K562 (cell line): ENCODE measurements at regions not wholly inside any gene's neighbourhood (a gene's known extent, or its start where the extent isn't known, plus 50 kb on each side); places are given as distances from the start of the nearest gene placed in this dataset.

Experiments
- ARNT ChIP-seq, 2 experiments: fragments of 450-650 bp; IDR thresholded peaks; 2 replicates each; pipeline ENCODE4 v1.6.1; 2016; ENCODE audit warnings: mild to moderate bottlenecking in 1 of 2
- ATF7 ChIP-seq: fragments of 450-650 bp; IDR thresholded peaks from 2 replicates; pipeline ENCODE4 v1.7.1; 2014; ENCODE audit warnings: mild to moderate bottlenecking, moderate library complexity
- BHLHE40 ChIP-seq: IDR thresholded peaks from 2 replicates; pipeline ENCODE4 v1.6.1; 2011; ENCODE audit warnings: low read length, improper control_type of control experiment
- CHD2 ChIP-seq: IDR thresholded peaks from 2 replicates; pipeline ENCODE4 v1.6.1; 2011; ENCODE audit warnings: low read depth, low read length
- CTBP1 ChIP-seq: fragments of 450-650 bp; IDR thresholded peaks from 2 replicates; pipeline ENCODE4 v1.6.1; 2016; ENCODE audit warnings: borderline replicate concordance
- FOXJ3 ChIP-seq: sonication (generic); formaldehyde crosslinking; IDR thresholded peaks from 2 replicates; pipeline ENCODE4 v1.4.0; 2020; ENCODE audit warnings: mild to moderate bottlenecking, missing genetic modification reagents
- JUN ChIP-seq, 2 experiments: sonication (generic) in 1 of 2; formaldehyde crosslinking in 1 of 2; IDR thresholded peaks; 2 replicates each; pipeline versions ENCODE4 v1.6.1 to v1.8.0; 2012 to 2022; ENCODE audit warnings: borderline replicate concordance in 2 of 2, mild to moderate bottlenecking in 2 of 2, improper control_type of control experiment in 1 of 2, low read depth in 1 of 2, low read length in 1 of 2, missing genetic modification reagents in 1 of 2
- POLR2AphosphoS5 ChIP-seq: IDR thresholded peaks from 2 replicates; pipeline ENCODE4 v1.6.1; 2011; ENCODE audit warnings: mild to moderate bottlenecking, low read depth, low read length, moderate library complexity; ENCODE audit not compliant: control insufficient read depth, insufficient read depth
- RBM39 ChIP-seq: fragments of 200-400 bp; formaldehyde crosslinking; optimal IDR thresholded peaks from 2 replicates; pipeline ENCODE3; 2018; ENCODE audit warnings: low read depth, low read length
- TAF15 ChIP-seq: fragments of 200-400 bp; formaldehyde crosslinking; IDR thresholded peaks from 2 replicates; pipeline ENCODE4 v1.6.1; 2017; ENCODE audit warnings: mild to moderate bottlenecking, low read depth, low read length, moderate library complexity
- ZKSCAN1 ChIP-seq: fragments of 150-350 bp; IDR thresholded peaks from 2 replicates; pipeline ENCODE4 v1.6.1; 2016; ENCODE audit warnings: low read depth, low read length
- TF ChIP-seq, protein P1 (sequence below): fragments of 450-650 bp; IDR thresholded peaks from 2 replicates; pipeline ENCODE4 v1.6.1; 2017; ENCODE audit warnings: antibody characterized with exemption, mild to moderate bottlenecking
- TF ChIP-seq, protein P2 (sequence below), 3 experiments: IDR thresholded peaks in 2 of 3; conservative IDR thresholded peaks in 1 of 3; 2 replicates each; pipeline ENCODE4 v1.5.1; 2011 to 2012; ENCODE audit warnings: low read length in 3 of 3, mild to moderate bottlenecking in 3 of 3, control low read depth in 2 of 3, improper control_type of control experiment in 1 of 3, inconsistent platforms in 1 of 3, low read depth in 1 of 3, mixed read lengths in 1 of 3, moderate library complexity in 1 of 3; ENCODE audit not compliant: insufficient read depth in 2 of 3
- TF ChIP-seq, protein P3 (sequence below): fragments of 250-450 bp; sonication (Bioruptor Pico); IDR thresholded peaks from 2 replicates; pipeline ENCODE4 v1.5.0; 2021; ENCODE audit warnings: mild to moderate bottlenecking, borderline replicate concordance

DNA sequence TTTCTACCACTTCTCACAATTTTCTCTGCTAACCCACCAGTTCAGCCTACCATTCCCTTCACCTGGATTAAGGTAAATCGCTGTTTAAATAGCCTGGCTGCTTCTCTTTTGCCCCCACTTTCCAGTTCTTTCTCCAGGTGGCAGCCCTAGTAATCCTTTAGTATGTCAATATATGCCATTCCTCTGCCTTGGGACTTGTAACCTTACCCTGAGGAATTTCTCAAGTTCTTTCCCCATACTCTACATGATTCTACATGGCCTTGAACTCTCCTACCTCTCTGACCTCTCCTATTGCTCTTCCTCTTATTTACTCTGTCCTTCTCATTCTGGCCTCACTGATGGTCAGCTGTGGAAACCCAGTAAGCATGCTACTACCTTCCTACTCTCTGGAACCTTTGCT is 546.0 kb downstream of the PLA2G4A start:
- TF ChIP-seq BHLHE40: no peak
- TF ChIP-seq CHD2: no peak
- TF ChIP-seq CTBP1: no peak
- TF ChIP-seq, protein P1, sequence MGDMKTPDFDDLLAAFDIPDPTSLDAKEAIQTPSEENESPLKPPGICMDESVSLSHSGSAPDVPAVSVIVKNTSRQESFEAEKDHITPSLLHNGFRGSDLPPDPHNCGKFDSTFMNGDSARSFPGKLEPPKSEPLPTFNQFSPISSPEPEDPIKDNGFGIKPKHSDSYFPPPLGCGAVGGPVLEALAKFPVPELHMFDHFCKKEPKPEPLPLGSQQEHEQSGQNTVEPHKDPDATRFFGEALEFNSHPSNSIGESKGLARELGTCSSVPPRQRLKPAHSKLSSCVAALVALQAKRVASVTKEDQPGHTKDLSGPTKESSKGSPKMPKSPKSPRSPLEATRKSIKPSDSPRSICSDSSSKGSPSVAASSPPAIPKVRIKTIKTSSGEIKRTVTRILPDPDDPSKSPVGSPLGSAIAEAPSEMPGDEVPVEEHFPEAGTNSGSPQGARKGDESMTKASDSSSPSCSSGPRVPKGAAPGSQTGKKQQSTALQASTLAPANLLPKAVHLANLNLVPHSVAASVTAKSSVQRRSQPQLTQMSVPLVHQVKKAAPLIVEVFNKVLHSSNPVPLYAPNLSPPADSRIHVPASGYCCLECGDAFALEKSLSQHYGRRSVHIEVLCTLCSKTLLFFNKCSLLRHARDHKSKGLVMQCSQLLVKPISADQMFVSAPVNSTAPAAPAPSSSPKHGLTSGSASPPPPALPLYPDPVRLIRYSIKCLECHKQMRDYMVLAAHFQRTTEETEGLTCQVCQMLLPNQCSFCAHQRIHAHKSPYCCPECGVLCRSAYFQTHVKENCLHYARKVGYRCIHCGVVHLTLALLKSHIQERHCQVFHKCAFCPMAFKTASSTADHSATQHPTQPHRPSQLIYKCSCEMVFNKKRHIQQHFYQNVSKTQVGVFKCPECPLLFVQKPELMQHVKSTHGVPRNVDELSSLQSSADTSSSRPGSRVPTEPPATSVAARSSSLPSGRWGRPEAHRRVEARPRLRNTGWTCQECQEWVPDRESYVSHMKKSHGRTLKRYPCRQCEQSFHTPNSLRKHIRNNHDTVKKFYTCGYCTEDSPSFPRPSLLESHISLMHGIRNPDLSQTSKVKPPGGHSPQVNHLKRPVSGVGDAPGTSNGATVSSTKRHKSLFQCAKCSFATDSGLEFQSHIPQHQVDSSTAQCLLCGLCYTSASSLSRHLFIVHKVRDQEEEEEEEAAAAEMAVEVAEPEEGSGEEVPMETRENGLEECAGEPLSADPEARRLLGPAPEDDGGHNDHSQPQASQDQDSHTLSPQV: no peak
- no peak for TF ChIP-seq TAF15
- TF ChIP-seq RBM39: no peak
- TF ChIP-seq, protein P2, sequence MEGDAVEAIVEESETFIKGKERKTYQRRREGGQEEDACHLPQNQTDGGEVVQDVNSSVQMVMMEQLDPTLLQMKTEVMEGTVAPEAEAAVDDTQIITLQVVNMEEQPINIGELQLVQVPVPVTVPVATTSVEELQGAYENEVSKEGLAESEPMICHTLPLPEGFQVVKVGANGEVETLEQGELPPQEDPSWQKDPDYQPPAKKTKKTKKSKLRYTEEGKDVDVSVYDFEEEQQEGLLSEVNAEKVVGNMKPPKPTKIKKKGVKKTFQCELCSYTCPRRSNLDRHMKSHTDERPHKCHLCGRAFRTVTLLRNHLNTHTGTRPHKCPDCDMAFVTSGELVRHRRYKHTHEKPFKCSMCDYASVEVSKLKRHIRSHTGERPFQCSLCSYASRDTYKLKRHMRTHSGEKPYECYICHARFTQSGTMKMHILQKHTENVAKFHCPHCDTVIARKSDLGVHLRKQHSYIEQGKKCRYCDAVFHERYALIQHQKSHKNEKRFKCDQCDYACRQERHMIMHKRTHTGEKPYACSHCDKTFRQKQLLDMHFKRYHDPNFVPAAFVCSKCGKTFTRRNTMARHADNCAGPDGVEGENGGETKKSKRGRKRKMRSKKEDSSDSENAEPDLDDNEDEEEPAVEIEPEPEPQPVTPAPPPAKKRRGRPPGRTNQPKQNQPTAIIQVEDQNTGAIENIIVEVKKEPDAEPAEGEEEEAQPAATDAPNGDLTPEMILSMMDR (IDR thresholded peaks at IDR 0.05 in 2 of 3, conservative IDR thresholded peaks at IDR 0.05 in 1 of 3; ENCODE audit: insufficient read depth in 2 of 3, low read depth in 1 of 3, low read length in 3 of 3): no peak
- TF ChIP-seq ARNT (IDR thresholded peaks at IDR 0.05): no peak
- no peak for TF ChIP-seq FOXJ3 (CRISPR knock-in tag)
- TF ChIP-seq ATF7: no peak
- no peak for TF ChIP-seq ZKSCAN1
- TF ChIP-seq, protein P3, sequence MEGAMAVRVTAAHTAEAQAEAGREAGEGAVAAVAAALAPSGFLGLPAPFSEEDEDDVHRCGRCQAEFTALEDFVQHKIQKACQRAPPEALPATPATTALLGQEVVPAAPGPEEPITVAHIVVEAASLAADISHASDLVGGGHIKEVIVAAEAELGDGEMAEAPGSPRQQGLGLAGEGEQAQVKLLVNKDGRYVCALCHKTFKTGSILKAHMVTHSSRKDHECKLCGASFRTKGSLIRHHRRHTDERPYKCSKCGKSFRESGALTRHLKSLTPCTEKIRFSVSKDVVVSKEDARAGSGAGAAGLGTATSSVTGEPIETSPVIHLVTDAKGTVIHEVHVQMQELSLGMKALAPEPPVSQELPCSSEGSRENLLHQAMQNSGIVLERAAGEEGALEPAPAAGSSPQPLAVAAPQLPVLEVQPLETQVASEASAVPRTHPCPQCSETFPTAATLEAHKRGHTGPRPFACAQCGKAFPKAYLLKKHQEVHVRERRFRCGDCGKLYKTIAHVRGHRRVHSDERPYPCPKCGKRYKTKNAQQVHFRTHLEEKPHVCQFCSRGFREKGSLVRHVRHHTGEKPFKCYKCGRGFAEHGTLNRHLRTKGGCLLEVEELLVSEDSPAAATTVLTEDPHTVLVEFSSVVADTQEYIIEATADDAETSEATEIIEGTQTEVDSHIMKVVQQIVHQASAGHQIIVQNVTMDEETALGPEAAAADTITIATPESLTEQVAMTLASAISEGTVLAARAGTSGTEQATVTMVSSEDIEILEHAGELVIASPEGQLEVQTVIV (CRISPR knock-in tag): no peak
- no peak for TF ChIP-seq POLR2AphosphoS5
- no peak for TF ChIP-seq JUN (IDR thresholded peaks at IDR 0.05; ENCODE audit: borderline replicate concordance, low read depth, low read length)
- no peak for TF ChIP-seq JUN (CRISPR knock-in tag; IDR thresholded peaks at IDR 0.05; ENCODE audit: borderline replicate concordance)
